GM12873 (cell line): ENCODE measurements at regions not wholly inside any gene's neighbourhood (a gene's known extent, or its start where the extent isn't known, plus 50 kb on each side); places are given as distances from the start of the nearest gene placed in this dataset.

Source experiments
- CTCF ChIP-seq: IDR thresholded peaks from 2 replicates; pipeline ENCODE4 v1.5.1; 2012; ENCODE audit warnings: low read depth, mild to moderate bottlenecking, moderate library complexity, low read length, control low read depth; ENCODE audit not compliant: insufficient read depth; ENCODE audit errors: missing control alignments

GRCh38 chr12:91275321-91275720 lies 92.7 kb upstream of the DCN start:
- TF ChIP-seq CTCF: no peak

GRCh38 chr12:91274916-91275315 lies 92.3 kb upstream of the DCN start:
- TF ChIP-seq CTCF: no peak

GRCh38 chr12:91273560-91273959 lies 90.9 kb upstream of the DCN start:
- no peak for TF ChIP-seq CTCF

GRCh38 chr12:91272461-91273063 lies 89.9 kb upstream of the DCN start:
- no peak for TF ChIP-seq CTCF

GRCh38 chr12:91271185-91271584 lies 88.6 kb upstream of the DCN start:
- TF ChIP-seq CTCF: no peak

GRCh38 chr12:91267039-91267438 lies 84.4 kb upstream of the DCN start:
- no peak for TF ChIP-seq CTCF

- no peak for TF ChIP-seq CTCF
Measured at GRCh38 chr12:91264178-91264577, 81.6 kb upstream of the DCN start.
